GM12865 (cell line): ENCODE measurements at regions not wholly inside any gene's neighbourhood (a gene's known extent, or its start where the extent isn't known, plus 50 kb on each side); places are given as distances from the start of the nearest gene placed in this dataset.

Source experiments
- DNase-seq: peaks from one replicate; pipeline ENCODE4 v3.0.0; 2010; ENCODE audit warnings: low read depth
- H3K4me3 ChIP-seq: 2 replicates; pipeline ENCODE4 v1.5.1; 2011; ENCODE audit warnings: mild to moderate bottlenecking, low read depth, low read length, control low read depth
- CTCF ChIP-seq: IDR thresholded peaks from 2 replicates; pipeline ENCODE4 v1.5.1; 2011; ENCODE audit warnings: low read length, control low read depth, low read depth, inconsistent platforms; ENCODE audit not compliant: insufficient read depth; ENCODE audit errors: missing control alignments

GRCh38 chr14:50001999-50002925 lies 109.4 kb downstream of the ARF6 start:
- TF ChIP-seq CTCF = no peak
- peak overlapping the region; percentile 80 for H3K4me3 ChIP-seq
- DNase-seq = peak; percentile 92

GRCh38 chr14:50002926-50003212 lies 110.0 kb downstream of the ARF6 start:
- DNase-seq = no peak

DNA sequence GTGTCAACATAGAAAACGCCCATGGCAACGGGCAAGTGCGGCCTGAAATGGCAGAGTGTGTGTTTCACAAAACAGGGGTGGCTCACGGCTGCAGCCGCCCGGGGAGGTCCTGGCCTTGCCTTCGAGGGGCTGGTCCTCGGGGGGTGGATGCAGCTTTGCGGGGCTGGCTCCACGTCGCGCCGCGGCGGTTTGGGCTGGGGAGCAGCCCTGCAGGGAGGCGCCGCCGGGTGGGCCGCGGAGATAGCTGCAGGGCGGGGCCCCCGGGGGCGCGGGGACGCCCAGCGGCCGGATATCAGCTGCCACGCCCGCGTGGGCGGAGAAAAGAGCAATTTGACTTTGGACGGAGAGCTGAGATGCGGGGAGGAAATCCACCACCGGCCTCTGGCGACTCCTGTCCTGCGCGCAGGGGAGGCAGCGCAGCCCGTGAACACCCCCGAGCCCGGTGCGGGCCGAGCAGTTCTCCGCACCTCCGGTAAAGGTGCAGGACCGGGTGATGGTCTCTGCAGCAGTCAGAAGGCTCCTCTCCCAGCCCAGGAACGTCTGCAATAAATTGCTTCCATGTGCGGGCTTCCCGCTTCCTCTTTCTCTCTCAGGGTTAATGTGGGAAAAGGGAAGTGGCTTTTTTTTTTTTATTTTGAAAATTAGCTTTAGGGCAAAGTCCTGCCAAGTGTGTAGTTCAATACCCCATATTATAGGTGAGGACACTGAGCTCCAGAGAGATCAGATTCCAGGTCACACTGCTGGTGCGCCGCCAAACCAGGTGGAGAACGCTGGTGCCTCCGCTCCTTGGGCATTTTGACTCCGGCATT lies 110.5 kb downstream of the ARF6 start:
- TF ChIP-seq CTCF = peak; percentile 8
- H3K4me3 ChIP-seq = peak overlapping the region; percentile 80

More at GRCh38 chr14:50002926-50003212, 110.0 kb downstream of the ARF6 start:
- peak overlapping the region; percentile 80 for H3K4me3 ChIP-seq
- no peak for TF ChIP-seq CTCF

DNA sequence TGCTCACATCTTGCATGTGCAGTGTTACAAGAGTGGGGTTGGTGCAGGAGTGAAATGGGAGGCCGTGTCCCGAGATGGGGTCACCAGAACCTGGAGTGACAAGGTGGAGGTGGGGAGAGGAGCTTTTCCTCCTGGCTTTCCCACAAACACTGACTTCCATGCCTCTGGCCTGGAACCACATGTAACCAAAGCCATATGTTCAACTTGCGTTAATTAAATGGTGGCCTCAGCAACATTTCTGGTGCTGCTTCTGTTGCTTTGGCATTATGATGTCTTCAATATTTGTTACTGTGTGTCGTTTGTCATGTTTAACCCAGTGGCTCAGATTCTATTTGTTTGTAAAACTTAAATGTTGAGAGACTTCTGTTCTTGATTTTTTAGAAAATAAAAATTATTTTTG lies 110.2 kb downstream of the VCPKMT start:
- DNase-seq = no peak
- TF ChIP-seq CTCF = no peak
- H3K4me3 ChIP-seq = no peak overlapping the region

More for the DNA sequence above, 110.5 kb downstream of the ARF6 start:
- DNase-seq = peak; percentile 93

DNA sequence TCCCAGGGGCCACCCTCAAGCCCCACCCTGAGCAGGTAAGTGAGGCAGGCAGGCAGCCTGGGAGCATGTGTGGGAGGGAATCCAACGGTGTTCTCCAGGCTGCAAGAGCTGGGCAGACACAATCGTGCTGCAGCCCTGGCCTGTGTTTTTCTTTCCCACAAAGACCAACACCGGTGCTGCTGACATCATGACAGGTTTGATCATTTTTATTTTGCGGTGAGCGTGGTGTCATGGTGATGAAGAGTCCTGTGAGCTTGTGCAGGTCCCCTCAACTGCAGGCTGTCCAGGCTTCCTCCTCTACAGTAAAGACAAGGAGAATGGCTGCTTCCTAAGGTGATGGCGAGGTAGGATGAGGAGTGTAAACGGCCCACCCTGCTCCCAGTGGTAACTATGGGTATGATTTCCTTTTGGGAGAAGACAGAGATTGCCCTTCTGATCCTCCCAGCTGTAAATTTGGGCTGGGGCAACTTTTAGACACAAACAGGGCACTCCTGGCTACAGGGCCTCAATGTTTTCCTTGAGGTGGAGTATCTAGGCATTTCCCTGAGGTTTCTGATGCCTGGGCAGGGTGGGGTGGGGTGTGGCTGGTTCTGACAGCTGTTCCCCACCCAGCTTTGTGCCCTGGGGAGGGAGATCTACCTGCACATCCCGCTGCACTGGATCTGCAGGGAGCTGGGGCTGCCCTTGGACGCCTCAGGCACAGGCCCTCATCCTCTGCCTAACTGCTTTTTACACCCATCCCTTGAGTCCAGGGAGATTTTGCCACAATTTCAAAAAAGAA lies 109.1 kb downstream of the VCPKMT start:
- no peak overlapping the region for H3K4me3 ChIP-seq
- DNase-seq = no peak
- no peak for TF ChIP-seq CTCF

- no peak for TF ChIP-seq CTCF
Observed at GRCh38 chr14:50008562-50008961, 107.8 kb downstream of the VCPKMT start.

More at GRCh38 chr14:50008562-50008961, 107.8 kb downstream of the VCPKMT start:
- peak; percentile 55 for DNase-seq
- no peak overlapping the region for H3K4me3 ChIP-seq
